ENCODE measurements at regions not wholly inside any gene's neighbourhood (a gene's known extent, or its start where the extent isn't known, plus 50 kb on each side); places are given as distances from the start of the nearest gene placed in this dataset.

GRCh38 chr2:220101980-220102379, 474.6 kb downstream of the SLC4A3 start:
- H3K4me2 ChIP-seq (ENCODE audit: low read length), result no peak overlapping the region

GRCh38 chr2:220103596-220103995, 476.2 kb downstream of the SLC4A3 start:
- Histone ChIP-seq H3K4me2 (ENCODE audit: low read length) (no peak overlapping the region), H3K4me1 (ENCODE audit: insufficient read depth, low read length, severe bottlenecking) (no peaks in the 10 kb centered on the region), H3K27me3 (ENCODE audit: insufficient read depth, low read length) (no peaks in the 10 kb centered on the region), H3K36me3 (ENCODE audit: insufficient read depth, low read length) (no peaks in the 10 kb centered on the region), H3F3A (ENCODE audit: insufficient read depth, low read length) (no peaks in the 10 kb centered on the region), H2AFZ (ENCODE audit: low read length) (no peak overlapping the region), H3K9me3 (ENCODE audit: low read length) (no peaks in the 10 kb centered on the region), H3K9me2 (ENCODE audit: low read depth, low read length) (no peaks in the 10 kb centered on the region), H3K27ac (ENCODE audit: low read depth, low read length, poor library complexity, severe bottlenecking) (no peak overlapping the region), H3K4me3 (ENCODE audit: low read depth, low read length, poor library complexity, severe bottlenecking) (no peak overlapping the region), H4K20me1 (ENCODE audit: insufficient read depth, low read length) (no peaks in the 10 kb centered on the region), H3K79me2 (ENCODE audit: insufficient read depth, low read length) (no peaks in the 10 kb centered on the region), H3K9ac (ENCODE audit: low read length) (no peak overlapping the region)
- TF ChIP-seq CTCF (IDR thresholded peaks at IDR 0.05; ENCODE audit: low read length) (no peak), EZH2 (IDR thresholded peaks at IDR 0.05; ENCODE audit: borderline replicate concordance, low read length) (no peak)

More at GRCh38 chr2:220101980-220102379, 474.6 kb downstream of the SLC4A3 start:
- Histone ChIP-seq H3K79me2 (ENCODE audit: insufficient read depth, low read length) (no peaks in the 10 kb centered on the region), H3K9me2 (ENCODE audit: low read depth, low read length) (no peaks in the 10 kb centered on the region), H4K20me1 (ENCODE audit: insufficient read depth, low read length) (no peaks in the 10 kb centered on the region), H3K27ac (ENCODE audit: low read depth, low read length, poor library complexity, severe bottlenecking) (no peak overlapping the region), H3K9ac (ENCODE audit: low read length) (no peak overlapping the region), H3K36me3 (ENCODE audit: insufficient read depth, low read length) (no peaks in the 10 kb centered on the region), H3F3A (ENCODE audit: insufficient read depth, low read length) (no peaks in the 10 kb centered on the region), H3K27me3 (ENCODE audit: insufficient read depth, low read length) (no peaks in the 10 kb centered on the region), H3K4me1 (ENCODE audit: insufficient read depth, low read length, severe bottlenecking) (no peaks in the 10 kb centered on the region), H2AFZ (ENCODE audit: low read length) (no peak overlapping the region), H3K9me3 (ENCODE audit: low read length) (no peaks in the 10 kb centered on the region), H3K4me3 (ENCODE audit: low read depth, low read length, poor library complexity, severe bottlenecking) (no peak overlapping the region)
- TF ChIP-seq CTCF (IDR thresholded peaks at IDR 0.05; ENCODE audit: low read length) (no peak), EZH2 (IDR thresholded peaks at IDR 0.05; ENCODE audit: borderline replicate concordance, low read length) (no peak)

- Histone ChIP-seq H4K20me1 (ENCODE audit: insufficient read depth, low read length) (no peaks in the 10 kb centered on the region), H3K79me2 (ENCODE audit: insufficient read depth, low read length) (no peaks in the 10 kb centered on the region), H3K9me2 (ENCODE audit: low read depth, low read length) (no peaks in the 10 kb centered on the region), H3K9me3 (ENCODE audit: low read length) (no peaks in the 10 kb centered on the region), H3K36me3 (ENCODE audit: insufficient read depth, low read length) (no peaks in the 10 kb centered on the region), H3K4me2 (ENCODE audit: low read length) (no peak overlapping the region), H2AFZ (ENCODE audit: low read length) (no peak overlapping the region), H3K27ac (ENCODE audit: low read depth, low read length, poor library complexity, severe bottlenecking) (no peak overlapping the region), H3K27me3 (ENCODE audit: insufficient read depth, low read length) (no peaks in the 10 kb centered on the region), H3F3A (ENCODE audit: insufficient read depth, low read length) (no peaks in the 10 kb centered on the region), H3K4me1 (ENCODE audit: insufficient read depth, low read length, severe bottlenecking) (no peaks in the 10 kb centered on the region), H3K4me3 (ENCODE audit: low read depth, low read length, poor library complexity, severe bottlenecking) (no peak overlapping the region), H3K9ac (ENCODE audit: low read length) (no peak overlapping the region)
- TF ChIP-seq CTCF (IDR thresholded peaks at IDR 0.05; ENCODE audit: low read length) (no peak), EZH2 (IDR thresholded peaks at IDR 0.05; ENCODE audit: borderline replicate concordance, low read length) (no peak)
These were observed 477.5 kb downstream of the SLC4A3 start for GRCh38 chr2:220104871-220105351.

Measured in OCI-LY1 (cell line).